Sigmoid colon (tissue), 4 donors: ENCODE measurements at regions not wholly inside any gene's neighbourhood (a gene's known extent, or its start where the extent isn't known, plus 50 kb on each side); places are given as distances from the start of the nearest gene placed in this dataset.

ENCODE experiments used
- CTCF ChIP-seq, 4 experiments: fragments of 450-650 bp in 3 of 4; fragments of 200-600 bp in 1 of 4; IDR thresholded peaks; one replicate each; pipeline ENCODE4 v1.5.1; 2016 to 2019; ENCODE audit warnings: antibody characterized with exemption in 4 of 4, mild to moderate bottlenecking in 3 of 4, moderate library complexity in 2 of 4
- POLR2A ChIP-seq, 2 donors: fragments of 450-650 bp; IDR thresholded peaks; one replicate each; pipeline ENCODE4 v1.6.1; 2016; ENCODE audit warnings: antibody characterized with exemption in 2 of 2, mild to moderate bottlenecking in 2 of 2, moderate library complexity in 2 of 2
- POLR2AphosphoS5 ChIP-seq, 4 donors: sonication (generic); formaldehyde crosslinking; IDR thresholded peaks; one replicate each; pipeline ENCODE4 v1.6.1; 2017; ENCODE audit warnings: antibody characterized with exemption in 4 of 4

GRCh38 chr14:27243365-27243764 is 645.5 kb upstream of the NOVA1 start:
- TF ChIP-seq CTCF (IDR thresholded peaks at IDR 0.05) (no peak), POLR2A (IDR thresholded peaks at IDR 0.05) (no peak), POLR2AphosphoS5 (IDR thresholded peaks at IDR 0.05) (no peak)
